Fibroblast of lung (primary cell): ENCODE measurements at regions not wholly inside any gene's neighbourhood (a gene's known extent, or its start where the extent isn't known, plus 50 kb on each side); places are given as distances from the start of the nearest gene placed in this dataset.

Experiments
- DNase-seq, 2 donors: peaks; one replicate each; pipeline versions ENCODE4 v3.0.0 to v3.0.0-alpha.2; 2010; ENCODE audit warnings: low read depth in 2 of 2
- H2AFZ ChIP-seq: 2 replicates; pipeline ENCODE4 v1.5.1; 2012; ENCODE audit warnings: low read length, control low read depth, inconsistent platforms
- H3K27ac ChIP-seq: 2 replicates; pipeline ENCODE4 v1.5.1; 2011; ENCODE audit warnings: low read length, control low read depth; ENCODE audit not compliant: insufficient read depth
- H3K27me3 ChIP-seq: 2 replicates; pipeline ENCODE4 v1.5.1; 2011; ENCODE audit warnings: mild to moderate bottlenecking, low read length; ENCODE audit not compliant: control insufficient read depth, insufficient read depth
- H3K36me3 ChIP-seq: 2 replicates; pipeline ENCODE4 v1.5.1; 2011; ENCODE audit warnings: low read length; ENCODE audit not compliant: control insufficient read depth, insufficient read depth
- H3K4me1 ChIP-seq: 2 replicates; pipeline ENCODE4 v1.5.1; 2011; ENCODE audit warnings: low read length; ENCODE audit not compliant: control insufficient read depth, insufficient read depth; ENCODE audit errors: extremely low read depth
- H3K4me2 ChIP-seq: 2 replicates; pipeline ENCODE4 v1.5.1; 2011; ENCODE audit warnings: low read length, control low read depth; ENCODE audit not compliant: insufficient read depth; ENCODE audit errors: extremely low read depth
- H3K4me3 ChIP-seq, 4 experiments: fragments of 200-600 bp in 1 of 4; sonication (generic) in 1 of 4; replicated peaks in 1 of 4; 2 replicates each; pipeline ENCODE4 v1.5.1; 2011 to 2016; ENCODE audit warnings: low read length in 4 of 4, low read depth in 3 of 4, mild to moderate bottlenecking in 3 of 4, control low read depth in 2 of 4, inconsistent platforms in 1 of 4, mixed read lengths in 1 of 4; ENCODE audit not compliant: insufficient read depth in 1 of 4; ENCODE audit errors: control extremely low read depth in 1 of 4
- H3K79me2 ChIP-seq: 2 replicates; pipeline ENCODE4 v1.5.1; 2012; ENCODE audit warnings: mild to moderate bottlenecking, low read length, inconsistent platforms; ENCODE audit not compliant: control insufficient read depth, insufficient read depth
- H3K9ac ChIP-seq: 2 replicates; pipeline ENCODE4 v1.5.1; 2011; ENCODE audit warnings: mild to moderate bottlenecking, low read length, control low read depth; ENCODE audit not compliant: insufficient read depth
- H3K9me3 ChIP-seq: 2 replicates; pipeline ENCODE4 v1.5.1; 2012; ENCODE audit warnings: low read depth, low read length; ENCODE audit not compliant: control insufficient read depth, insufficient read depth
- H4K20me1 ChIP-seq: 2 replicates; pipeline ENCODE4 v1.5.1; 2011; ENCODE audit warnings: low read length; ENCODE audit not compliant: control insufficient read depth, insufficient read depth; ENCODE audit errors: extremely low read depth
- EZH2 ChIP-seq: IDR thresholded peaks from 2 replicates; pipeline ENCODE4 v1.5.1; 2012; ENCODE audit warnings: low read length, control low read depth, mild to moderate bottlenecking; ENCODE audit errors: missing control alignments
- TF ChIP-seq, protein P1 (sequence below), 2 donors: IDR thresholded peaks in 1 of 2; conservative IDR thresholded peaks in 1 of 2; 1 replicate in 1 of 2; 2 replicates in 1 of 2; pipeline ENCODE4 v1.5.1; 2011 to 2012; ENCODE audit warnings: low read length in 2 of 2, control low read depth in 1 of 2, inconsistent platforms in 1 of 2, low read depth in 1 of 2, mild to moderate bottlenecking in 1 of 2

DNA sequence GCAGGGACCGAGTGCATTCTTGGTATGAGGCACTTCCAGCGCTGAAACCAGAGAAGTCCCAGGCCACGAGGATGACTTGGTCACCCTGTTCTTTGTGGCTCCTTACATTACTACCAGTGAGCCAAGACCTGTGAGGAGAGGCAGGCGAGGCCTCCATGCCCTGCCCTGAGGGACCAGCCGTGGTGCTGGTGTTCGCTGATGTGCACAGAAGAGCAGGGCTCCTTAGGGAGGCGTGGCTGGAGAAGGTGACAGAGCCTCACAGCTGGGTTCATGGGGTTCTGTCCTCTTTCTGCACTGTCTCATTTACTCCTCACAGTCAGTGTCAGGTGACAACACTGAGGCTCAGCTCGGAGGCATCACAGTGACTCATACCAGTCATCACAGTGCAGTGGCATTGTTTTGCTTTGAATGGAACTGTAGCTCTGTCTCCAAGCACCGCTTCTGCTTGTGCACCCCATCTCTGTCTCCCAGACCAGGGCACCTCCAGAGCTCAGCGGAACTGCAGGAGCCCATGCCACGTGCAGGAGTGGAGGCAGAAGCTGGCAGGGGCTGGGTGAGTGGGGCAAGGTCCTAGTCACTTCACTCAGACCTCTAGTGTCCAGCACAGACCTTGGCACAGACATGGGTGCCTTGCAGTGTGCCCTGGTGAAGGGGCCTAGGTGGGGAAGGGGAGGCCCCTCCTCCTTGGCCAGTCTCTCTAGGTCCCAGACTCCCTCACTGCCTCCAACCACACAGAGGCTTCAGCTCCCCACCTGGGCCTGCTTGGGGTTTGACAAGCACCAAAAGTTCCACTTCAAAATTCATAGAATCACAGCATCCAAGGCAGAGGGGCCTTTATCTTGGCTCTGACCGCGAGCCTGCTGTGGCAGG is 310.9 kb downstream of the MATN1 start:
- no peaks in the 10 kb centered on the region for H3K79me2 ChIP-seq
- H4K20me1 ChIP-seq, result no peaks in the 10 kb centered on the region
- H3K9me3 ChIP-seq, result no peaks in the 10 kb centered on the region
- no peak overlapping the region for H3K9ac ChIP-seq
- H3K36me3 ChIP-seq, result no peaks in the 10 kb centered on the region
- H3K4me3 ChIP-seq, result no peak overlapping the region
- no peaks in the 10 kb centered on the region for H3K27me3 ChIP-seq
- no peaks in the 10 kb centered on the region for H3K4me1 ChIP-seq
- DNase-seq, result peak in 1 of 2 donors; percentile 20
- H2AFZ ChIP-seq, result no peak overlapping the region
- no peak overlapping the region for H3K27ac ChIP-seq
- no peak for TF ChIP-seq EZH2
- TF ChIP-seq, protein P1, sequence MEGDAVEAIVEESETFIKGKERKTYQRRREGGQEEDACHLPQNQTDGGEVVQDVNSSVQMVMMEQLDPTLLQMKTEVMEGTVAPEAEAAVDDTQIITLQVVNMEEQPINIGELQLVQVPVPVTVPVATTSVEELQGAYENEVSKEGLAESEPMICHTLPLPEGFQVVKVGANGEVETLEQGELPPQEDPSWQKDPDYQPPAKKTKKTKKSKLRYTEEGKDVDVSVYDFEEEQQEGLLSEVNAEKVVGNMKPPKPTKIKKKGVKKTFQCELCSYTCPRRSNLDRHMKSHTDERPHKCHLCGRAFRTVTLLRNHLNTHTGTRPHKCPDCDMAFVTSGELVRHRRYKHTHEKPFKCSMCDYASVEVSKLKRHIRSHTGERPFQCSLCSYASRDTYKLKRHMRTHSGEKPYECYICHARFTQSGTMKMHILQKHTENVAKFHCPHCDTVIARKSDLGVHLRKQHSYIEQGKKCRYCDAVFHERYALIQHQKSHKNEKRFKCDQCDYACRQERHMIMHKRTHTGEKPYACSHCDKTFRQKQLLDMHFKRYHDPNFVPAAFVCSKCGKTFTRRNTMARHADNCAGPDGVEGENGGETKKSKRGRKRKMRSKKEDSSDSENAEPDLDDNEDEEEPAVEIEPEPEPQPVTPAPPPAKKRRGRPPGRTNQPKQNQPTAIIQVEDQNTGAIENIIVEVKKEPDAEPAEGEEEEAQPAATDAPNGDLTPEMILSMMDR (conservative IDR thresholded peaks at IDR 0.05 in 1 of 2, IDR thresholded peaks at IDR 0.05 in 1 of 2; ENCODE audit: low read depth in 1 of 2, low read length in 2 of 2), result no peak
- H3K4me2 ChIP-seq, result no peak overlapping the region

GRCh38 chr1:30411206-30411605 is 312.2 kb downstream of the MATN1 start:
- Histone ChIP-seq H3K27me3 (no peaks in the 10 kb centered on the region), H3K27ac (no peak overlapping the region), H3K36me3 (no peaks in the 10 kb centered on the region), H2AFZ (no peak overlapping the region), H3K4me2 (no peak overlapping the region), H3K4me1 (no peaks in the 10 kb centered on the region), H3K9me3 (no peaks in the 10 kb centered on the region), H3K9ac (no peak overlapping the region), H3K79me2 (no peaks in the 10 kb centered on the region), H3K4me3 (no peak overlapping the region), H4K20me1 (no peaks in the 10 kb centered on the region)
- DNase-seq, result no peak
- no peak for TF ChIP-seq EZH2
- TF ChIP-seq, protein P1 (conservative IDR thresholded peaks at IDR 0.05 in 1 of 2, IDR thresholded peaks at IDR 0.05 in 1 of 2; ENCODE audit: low read depth in 1 of 2, low read length in 2 of 2), result no peak

GRCh38 chr1:30410153-30410851 is 313.1 kb downstream of the MATN1 start:
- Histone ChIP-seq H3K79me2 (no peaks in the 10 kb centered on the region), H2AFZ (no peak overlapping the region), H3K9me3 (no peaks in the 10 kb centered on the region), H3K4me2 (no peak overlapping the region), H3K4me3 (no peak overlapping the region), H3K27me3 (no peaks in the 10 kb centered on the region), H3K36me3 (no peaks in the 10 kb centered on the region), H4K20me1 (no peaks in the 10 kb centered on the region), H3K27ac (no peak overlapping the region), H3K4me1 (no peaks in the 10 kb centered on the region), H3K9ac (no peak overlapping the region)
- TF ChIP-seq, protein P1 (conservative IDR thresholded peaks at IDR 0.05 in 1 of 2, IDR thresholded peaks at IDR 0.05 in 1 of 2; ENCODE audit: low read depth in 1 of 2, low read length in 2 of 2), result no peak
- no peak for TF ChIP-seq EZH2
- DNase-seq, result no peak
